A549 (cell line): ENCODE measurements at regions not wholly inside any gene's neighbourhood (a gene's known extent, or its start where the extent isn't known, plus 50 kb on each side); places are given as distances from the start of the nearest gene placed in this dataset.

Experiments
- ATAC-seq, 2 experiments: fragments of 200-7000 bp in 1 of 2; fragments of >200 bp in 1 of 2; cut with Nextera tagmentation in 1 of 2; cut with Tn5 transposase in 1 of 2; 3 replicates each; pipeline versions ENCODE4 v1.8.0 to v1.9.1; 2018 to 2020; ENCODE audit warnings: mild to moderate bottlenecking in 1 of 2, moderate library complexity in 1 of 2
- CTCF ChIA-PET: fragments of 300-600 bp; sonication (Branson Sonifier 250); formaldehyde crosslinking; extraction: SDS; loops from one replicate; lab custom pipeline; 2021; ENCODE audit warnings: antibody characterized with exemption, inconsistent platforms; lab: Yijun Ruan, JAX
- POLR2A ChIA-PET: fragments of 350-600 bp; formaldehyde crosslinking; extraction: SDS; loops from one replicate; lab custom pipeline; 2021; ENCODE audit warnings: antibody characterized with exemption, inconsistent platforms; lab: Yijun Ruan, JAX
- DNase-seq, 2 experiments: peaks; one replicate each; pipeline versions ENCODE4 v3.0.0 to v3.0.0-alpha.2; 2011 to 2016; ENCODE audit warnings: low read depth in 1 of 2, low spot score in 1 of 2
- FAIRE-seq: peaks from 2 replicates; lab custom pipeline; 2011; peaks lifted over from hg19 to GRCh38; lab: Jason Lieb, UNC
- H3K27ac ChIP-seq, 2 experiments: fragments of >200 bp; sonication (Bioruptor Twin); formaldehyde crosslinking; 3 replicates each; pipeline ENCODE4 v1.5.1; 2016 to 2017
- H3K4me1 ChIP-seq: fragments of >200 bp; sonication (Bioruptor Twin); formaldehyde crosslinking; 3 replicates; pipeline ENCODE4 v1.6.1; 2016
- H3K4me2 ChIP-seq: fragments of >200 bp; sonication (Bioruptor Twin); formaldehyde crosslinking; 3 replicates; pipeline ENCODE4 v1.6.1; 2016
- H3K4me3 ChIP-seq: fragments of >200 bp; sonication (Bioruptor Twin); formaldehyde crosslinking; 3 replicates; pipeline ENCODE4 v1.5.1; 2016
- H3K9me3 ChIP-seq: fragments of >200 bp; sonication (Bioruptor Twin); formaldehyde crosslinking; 3 replicates; pipeline ENCODE4 v1.6.1; 2016
- BCL3 ChIP-seq: fragments of >200 bp; sonication (Bioruptor Twin); formaldehyde crosslinking; IDR thresholded peaks from 3 replicates; pipeline ENCODE4 v1.6.1; 2016
- CBX8 ChIP-seq: fragments of 200-600 bp; sonication (generic); IDR thresholded peaks from 2 replicates; pipeline ENCODE4 v1.6.1; 2016
- CHD4 ChIP-seq: fragments of 200-600 bp; sonication (generic); IDR thresholded peaks from 2 replicates; pipeline ENCODE4 v1.6.1; 2016; ENCODE audit warnings: antibody characterized with exemption, mild to moderate bottlenecking, borderline replicate concordance
- EHF ChIP-seq: fragments of 250-450 bp; sonication (Bioruptor Pico); IDR thresholded peaks from 2 replicates; pipeline ENCODE4 v1.5.0; 2020; ENCODE audit warnings: mild to moderate bottlenecking
- ESRRA ChIP-seq: fragments of 150-350 bp; IDR thresholded peaks from 2 replicates; pipeline ENCODE4 v1.6.1; 2014; ENCODE audit warnings: mild to moderate bottlenecking, low read length, borderline replicate concordance
- GATA3 ChIP-seq: IDR thresholded peaks from 2 replicates; pipeline ENCODE4 v1.6.1; 2012; ENCODE audit warnings: borderline replicate concordance
- HEYL ChIP-seq: fragments of 250-450 bp; sonication (Bioruptor Pico); IDR thresholded peaks from 2 replicates; pipeline ENCODE4 v1.8.0; 2021; ENCODE audit warnings: mild to moderate bottlenecking, moderate library complexity
- HMGXB4 ChIP-seq: fragments of 250-450 bp; sonication (Bioruptor Pico); IDR thresholded peaks from 2 replicates; pipeline ENCODE4 v1.5.0; 2021; ENCODE audit warnings: mild to moderate bottlenecking, moderate library complexity, borderline replicate concordance
- HOXB13 ChIP-seq: fragments of 250-450 bp; sonication (Bioruptor Pico); IDR thresholded peaks from 2 replicates; pipeline ENCODE4 v1.5.0; 2020; ENCODE audit warnings: low read depth, mild to moderate bottlenecking, moderate library complexity
- JUN ChIP-seq, 2 experiments: fragments of >200 bp; sonication (Bioruptor Twin); formaldehyde crosslinking; IDR thresholded peaks; 2 replicates in 1 of 2; 3 replicates in 1 of 2; pipeline ENCODE4 v1.6.1; 2016 to 2017
- KDM1A ChIP-seq: fragments of 200-600 bp; sonication (generic); IDR thresholded peaks from 2 replicates; pipeline ENCODE4 v1.6.1; 2016; ENCODE audit warnings: low read depth, mild to moderate bottlenecking
- MAFK ChIP-seq: fragments of 450-650 bp; IDR thresholded peaks from 2 replicates; pipeline ENCODE4 v1.6.1; 2014; ENCODE audit not compliant: partially characterized antibody
- MAX ChIP-seq: IDR thresholded peaks from 2 replicates; pipeline ENCODE4 v1.6.1; 2012
- MYC ChIP-seq: IDR thresholded peaks from 2 replicates; pipeline ENCODE4 v1.6.1; 2012; ENCODE audit warnings: mild to moderate bottlenecking, inconsistent platforms, low read length, improper control_type of control experiment, borderline replicate concordance
- NFE2L2 ChIP-seq: fragments of 150-350 bp; conservative IDR thresholded peaks from 2 replicates; pipeline ENCODE4 v1.6.1; 2014; ENCODE audit warnings: low read length
- NR3C1 ChIP-seq: fragments of >200 bp; sonication (Bioruptor Twin); formaldehyde crosslinking; IDR thresholded peaks from 3 replicates; pipeline ENCODE4 v1.6.1; 2017
- PHF8 ChIP-seq: fragments of 200-600 bp; sonication (generic); IDR thresholded peaks from 2 replicates; pipeline ENCODE4 v1.6.1; 2016; ENCODE audit warnings: low read depth, mild to moderate bottlenecking, antibody characterized with exemption, moderate library complexity, borderline replicate concordance
- POLR2A ChIP-seq: IDR thresholded peaks from 2 replicates; pipeline ENCODE4 v1.6.1; 2012; ENCODE audit warnings: mild to moderate bottlenecking, low read length
- RFX5 ChIP-seq: fragments of 450-650 bp; IDR thresholded peaks from 2 replicates; pipeline ENCODE4 v1.7.1; 2014; ENCODE audit warnings: antibody characterized with exemption, mild to moderate bottlenecking, moderate library complexity
- SMC3 ChIP-seq: fragments of >200 bp; sonication (Bioruptor Twin); formaldehyde crosslinking; IDR thresholded peaks from 3 replicates; pipeline ENCODE4 v1.6.1; 2018; ENCODE audit warnings: inconsistent platforms
- ZC3H11A ChIP-seq: fragments of 450-650 bp; IDR thresholded peaks from 2 replicates; pipeline ENCODE4 v1.6.1; 2014; ENCODE audit warnings: antibody characterized with exemption, mild to moderate bottlenecking
- ZSCAN20 ChIP-seq: fragments of 250-450 bp; sonication (Bioruptor Pico); IDR thresholded peaks from 2 replicates; pipeline ENCODE4 v1.8.0; 2022; ENCODE audit warnings: mild to moderate bottlenecking, moderate library complexity
- WGBS: methylation state at CpG from one replicate; pipeline ENCODE4 v1.1.6; 2017; ENCODE audit errors: missing lambda C conversion rate; 5-methylcytosine and 5-hydroxymethylcytosine counted together

GRCh38 chr2:103363639-103364038 is 601.8 kb downstream of the TMEM182 start:
- DNase-seq (no peak), ATAC-seq (no peak), FAIRE-seq (no peak)
- H3K4me1 ChIP-seq = no peaks in the 10 kb centered on the region
- H3K9me3 ChIP-seq = no peaks in the 10 kb centered on the region
- H3K27ac ChIP-seq = no peak overlapping the region
- TF ChIP-seq HMGXB4 (CRISPR knock-in tag) (no peak), MAFK (peak; percentile 93)
- POLR2A ChIA-PET = no interaction called here
- no peak overlapping the region for H3K4me3 ChIP-seq
- CTCF ChIA-PET = no interaction called here
- no peak overlapping the region for H3K4me2 ChIP-seq

GRCh38 chr2:103364177-103364576 is 602.3 kb downstream of the TMEM182 start:
- no peaks in the 10 kb centered on the region for H3K4me1 ChIP-seq
- no peak for TF ChIP-seq HOXB13 (CRISPR knock-in tag)
- H3K9me3 ChIP-seq = no peaks in the 10 kb centered on the region
- 2% methylated on average over 4 of the region's 4 CpGs for WGBS
- POLR2A ChIA-PET = no interaction called here
- ATAC-seq = no peak
- CTCF ChIA-PET = no interaction called here
- DNase-seq = no peak
- H3K4me2 ChIP-seq = no peak overlapping the region
- FAIRE-seq = no peak
- H3K4me3 ChIP-seq = no peak overlapping the region
- no peak overlapping the region for H3K27ac ChIP-seq

GRCh38 chr2:103365071-103365470 is 603.2 kb downstream of the TMEM182 start:
- ATAC-seq = no peak
- Histone ChIP-seq H3K9me3 (no peaks in the 10 kb centered on the region), H3K4me2 (no peak overlapping the region), H3K4me3 (no peak overlapping the region), H3K4me1 (no peaks in the 10 kb centered on the region), H3K27ac (no peak overlapping the region)
- ChIA-PET CTCF (no interaction called here), POLR2A (no interaction called here)
- FAIRE-seq = no peak
- 26% methylated on average over 4 of the region's 4 CpGs for WGBS
- no peak for DNase-seq
- TF ChIP-seq MAFK = peak; percentile 33
- no peak for TF ChIP-seq JUN (IDR thresholded peaks at IDR 0.05)
- no peak for TF ChIP-seq NFE2L2
- no peak for TF ChIP-seq RFX5

- ChIA-PET CTCF (no interaction called here), POLR2A (no interaction called here)
- FAIRE-seq = no peak
- Histone ChIP-seq H3K4me1 (no peaks in the 10 kb centered on the region), H3K9me3 (no peaks in the 10 kb centered on the region), H3K27ac (no peak overlapping the region)
- no peak for DNase-seq
- 5% methylated on average over 4 of the region's 4 CpGs for WGBS
- ATAC-seq = no peak
- TF ChIP-seq ZSCAN20 (CRISPR knock-in tag) (no peak), ESRRA (no peak)
- TF ChIP-seq, all 56 proteins: peak for 0
- Histone ChIP-seq H3K4me3 (no peak overlapping the region), H3K4me2 (no peak overlapping the region)
These were observed 606.0 kb downstream of the TMEM182 start for GRCh38 chr2:103367877-103368276.

GRCh38 chr2:103383541-103383940 is 621.7 kb downstream of the TMEM182 start:
- no peak for TF ChIP-seq CBX8
- TF ChIP-seq PHF8 = no peak
- TF ChIP-seq MYC = no peak
- TF ChIP-seq ZC3H11A = no peak
- Histone ChIP-seq H3K9me3 (no peaks in the 10 kb centered on the region), H3K4me1 (no peaks in the 10 kb centered on the region), H3K27ac (no peak overlapping the region), H3K4me3 (no peak overlapping the region), H3K4me2 (no peak overlapping the region)
- no peak for DNase-seq
- WGBS = 1% methylated on average over 3 of the region's 3 CpGs
- CTCF ChIA-PET = no interaction called here
- FAIRE-seq = no peak
- POLR2A ChIA-PET = no interaction called here
- ATAC-seq = no peak

- WGBS = 20% methylated on average over 3 of the region's 3 CpGs
- FAIRE-seq (no peak), ATAC-seq (no peak), DNase-seq (no peak)
- H3K27ac ChIP-seq = no peak overlapping the region
- H3K4me3 ChIP-seq = no peak overlapping the region
- no peak overlapping the region for H3K4me2 ChIP-seq
- CTCF ChIA-PET = no interaction called here
- no peaks in the 10 kb centered on the region for H3K4me1 ChIP-seq
- no peaks in the 10 kb centered on the region for H3K9me3 ChIP-seq
- POLR2A ChIA-PET = no interaction called here
- no peak for TF ChIP-seq HEYL (CRISPR knock-in tag)
- no peak for TF ChIP-seq NFE2L2
- no peak for TF ChIP-seq EHF (CRISPR knock-in tag)
- TF ChIP-seq SMC3 = no peak
- TF ChIP-seq PHF8 = no peak
- no peak for TF ChIP-seq NR3C1
- TF ChIP-seq POLR2A = no peak
- TF ChIP-seq MAX = no peak
- no peak for TF ChIP-seq BCL3
- TF ChIP-seq CHD4 = no peak
- no peak for TF ChIP-seq KDM1A
- TF ChIP-seq GATA3 = no peak
These were observed 625.0 kb downstream of the TMEM182 start for GRCh38 chr2:103386872-103387271.
